ENCODE measurements at regions not wholly inside any gene's neighbourhood (a gene's known extent, or its start where the extent isn't known, plus 50 kb on each side); places are given as distances from the start of the nearest gene placed in this dataset.

DNA sequence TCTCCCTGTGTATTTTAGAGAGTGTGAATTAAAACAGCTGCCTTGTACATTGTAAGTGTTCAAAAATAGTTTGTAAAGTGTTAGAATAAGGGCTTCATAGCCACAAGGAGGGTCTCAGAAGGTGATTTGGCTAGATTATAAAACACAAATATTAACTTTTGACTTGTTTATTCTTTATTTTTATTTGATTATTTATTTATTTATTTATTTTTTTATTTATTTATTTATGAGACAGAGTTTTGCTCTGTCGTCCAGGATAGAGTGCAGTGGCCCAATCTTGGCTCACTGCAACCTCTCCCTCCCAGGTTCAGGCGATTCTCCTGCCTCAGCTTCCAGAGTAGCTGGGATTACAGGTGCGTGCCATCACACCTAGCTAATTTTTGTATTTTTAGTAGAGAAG, 111.5 kb upstream of the RBFOX1 start:
- no peak overlapping the region for H3K4me3 ChIP-seq (ENCODE audit: low read length)
- H3K79me2 ChIP-seq (ENCODE audit: control insufficient read depth, low read length), result no peaks in the 10 kb centered on the region
- H3K4me2 ChIP-seq (ENCODE audit: low read length), result no peak overlapping the region
- H4K20me1 ChIP-seq (ENCODE audit: control insufficient read depth, insufficient read depth, low read depth, low read length), result no peaks in the 10 kb centered on the region
- no peaks in the 10 kb centered on the region for H3K9me2 ChIP-seq (replicated peaks; ENCODE audit: control insufficient read depth, low read length)
- no peaks in the 10 kb centered on the region for H3F3A ChIP-seq (ENCODE audit: control insufficient read depth, insufficient read depth)
- no peak overlapping the region for H3K27ac ChIP-seq (ENCODE audit: low read depth, low read length)
- no peaks in the 10 kb centered on the region for H3K36me3 ChIP-seq (ENCODE audit: control insufficient read depth, low read length)
- no peak for TF ChIP-seq CTCF (IDR thresholded peaks at IDR 0.05; ENCODE audit: low read depth, low read length, poor library complexity, severe bottlenecking)
- TF ChIP-seq EZH2phosphoT487 (IDR thresholded peaks at IDR 0.05; ENCODE audit: borderline replicate concordance, low read length), result no peak
- H3K4me1 ChIP-seq (ENCODE audit: control insufficient read depth, low read length), result no peaks in the 10 kb centered on the region
- no peaks in the 10 kb centered on the region for H3K27me3 ChIP-seq (ENCODE audit: control insufficient read depth, low read length)
- H3K9me3 ChIP-seq (ENCODE audit: control insufficient read depth, insufficient read depth, low read length), result no peaks in the 10 kb centered on the region; the same call in 1 of the 2 replicates

GRCh38 chr16:7218936-7219335, 113.7 kb upstream of the RBFOX1 start:
- Histone ChIP-seq H3F3A (ENCODE audit: control insufficient read depth, insufficient read depth) (no peaks in the 10 kb centered on the region), H3K36me3 (ENCODE audit: control insufficient read depth, low read length) (no peaks in the 10 kb centered on the region), H4K20me1 (ENCODE audit: control insufficient read depth, insufficient read depth, low read depth, low read length) (no peaks in the 10 kb centered on the region), H3K79me2 (ENCODE audit: control insufficient read depth, low read length) (no peaks in the 10 kb centered on the region), H3K27ac (ENCODE audit: low read depth, low read length) (no peak overlapping the region), H3K27me3 (ENCODE audit: control insufficient read depth, low read length) (no peaks in the 10 kb centered on the region), H3K4me3 (ENCODE audit: low read length) (no peak overlapping the region), H3K9me2 (replicated peaks; ENCODE audit: control insufficient read depth, low read length) (no peaks in the 10 kb centered on the region), H3K4me1 (ENCODE audit: control insufficient read depth, low read length) (no peaks in the 10 kb centered on the region), H3K9me3 (ENCODE audit: control insufficient read depth, insufficient read depth, low read length) (no peaks in the 10 kb centered on the region; the same call in 1 of the 2 replicates), H3K4me2 (ENCODE audit: low read length) (no peak overlapping the region)
- TF ChIP-seq CTCF (IDR thresholded peaks at IDR 0.05; ENCODE audit: low read depth, low read length, poor library complexity, severe bottlenecking) (no peak), EZH2phosphoT487 (IDR thresholded peaks at IDR 0.05; ENCODE audit: borderline replicate concordance, low read length) (no peak)

GRCh38 chr16:7217797-7218196, 114.8 kb upstream of the RBFOX1 start:
- Histone ChIP-seq H4K20me1 (ENCODE audit: control insufficient read depth, insufficient read depth, low read depth, low read length) (no peaks in the 10 kb centered on the region), H3K4me1 (ENCODE audit: control insufficient read depth, low read length) (no peaks in the 10 kb centered on the region), H3K79me2 (ENCODE audit: control insufficient read depth, low read length) (no peaks in the 10 kb centered on the region), H3K9me2 (replicated peaks; ENCODE audit: control insufficient read depth, low read length) (no peaks in the 10 kb centered on the region), H3K27me3 (ENCODE audit: control insufficient read depth, low read length) (no peaks in the 10 kb centered on the region), H3K4me2 (ENCODE audit: low read length) (no peak overlapping the region), H3K36me3 (ENCODE audit: control insufficient read depth, low read length) (no peaks in the 10 kb centered on the region), H3K9me3 (ENCODE audit: control insufficient read depth, insufficient read depth, low read length) (no peaks in the 10 kb centered on the region; the same call in 1 of the 2 replicates), H3F3A (ENCODE audit: control insufficient read depth, insufficient read depth) (no peaks in the 10 kb centered on the region), H3K27ac (ENCODE audit: low read depth, low read length) (no peak overlapping the region), H3K4me3 (ENCODE audit: low read length) (no peak overlapping the region)
- TF ChIP-seq EZH2phosphoT487 (IDR thresholded peaks at IDR 0.05; ENCODE audit: borderline replicate concordance, low read length) (no peak), CTCF (IDR thresholded peaks at IDR 0.05; ENCODE audit: low read depth, low read length, poor library complexity, severe bottlenecking) (no peak)
